A549 (cell line): ENCODE measurements at regions not wholly inside any gene's neighbourhood (a gene's known extent, or its start where the extent isn't known, plus 50 kb on each side); places are given as distances from the start of the nearest gene placed in this dataset.

Source experiments
- ATAC-seq, 2 experiments: fragments of 200-7000 bp in 1 of 2; fragments of >200 bp in 1 of 2; cut with Nextera tagmentation in 1 of 2; cut with Tn5 transposase in 1 of 2; 3 replicates each; pipeline versions ENCODE4 v1.8.0 to v1.9.1; 2018 to 2020; ENCODE audit warnings: mild to moderate bottlenecking in 1 of 2, moderate library complexity in 1 of 2
- CTCF ChIA-PET: fragments of 300-600 bp; sonication (Branson Sonifier 250); formaldehyde crosslinking; extraction: SDS; loops from one replicate; lab custom pipeline; 2021; ENCODE audit warnings: antibody characterized with exemption, inconsistent platforms; lab: Yijun Ruan, JAX
- POLR2A ChIA-PET: fragments of 350-600 bp; formaldehyde crosslinking; extraction: SDS; loops from one replicate; lab custom pipeline; 2021; ENCODE audit warnings: antibody characterized with exemption, inconsistent platforms; lab: Yijun Ruan, JAX
- DNase-seq, 2 experiments: peaks; one replicate each; pipeline versions ENCODE4 v3.0.0 to v3.0.0-alpha.2; 2011 to 2016; ENCODE audit warnings: low read depth in 1 of 2, low spot score in 1 of 2
- FAIRE-seq: peaks from 2 replicates; lab custom pipeline; 2011; peaks lifted over from hg19 to GRCh38; lab: Jason Lieb, UNC
- H3K27ac ChIP-seq, 2 experiments: fragments of >200 bp; sonication (Bioruptor Twin); formaldehyde crosslinking; 3 replicates each; pipeline ENCODE4 v1.5.1; 2016 to 2017
- H3K4me1 ChIP-seq: fragments of >200 bp; sonication (Bioruptor Twin); formaldehyde crosslinking; 3 replicates; pipeline ENCODE4 v1.6.1; 2016
- H3K4me2 ChIP-seq: fragments of >200 bp; sonication (Bioruptor Twin); formaldehyde crosslinking; 3 replicates; pipeline ENCODE4 v1.6.1; 2016
- H3K4me3 ChIP-seq: fragments of >200 bp; sonication (Bioruptor Twin); formaldehyde crosslinking; 3 replicates; pipeline ENCODE4 v1.5.1; 2016
- H3K9me3 ChIP-seq: fragments of >200 bp; sonication (Bioruptor Twin); formaldehyde crosslinking; 3 replicates; pipeline ENCODE4 v1.6.1; 2016
- BCL3 ChIP-seq: fragments of >200 bp; sonication (Bioruptor Twin); formaldehyde crosslinking; IDR thresholded peaks from 3 replicates; pipeline ENCODE4 v1.6.1; 2016
- BHLHE40 ChIP-seq: IDR thresholded peaks from 2 replicates; pipeline ENCODE4 v1.6.1; 2012; ENCODE audit warnings: low read depth, low read length, inconsistent platforms
- CEBPB ChIP-seq, 2 experiments: fragments of >200 bp in 1 of 2; sonication (Bioruptor Twin) in 1 of 2; formaldehyde crosslinking in 1 of 2; IDR thresholded peaks; 2 replicates each; pipeline ENCODE4 v1.6.1; 2012 to 2016
- CHD2 ChIP-seq: fragments of 150-350 bp; IDR thresholded peaks from 2 replicates; pipeline ENCODE4 v1.6.1; 2014; ENCODE audit warnings: low read length; ENCODE audit not compliant: partially characterized antibody
- CHD4 ChIP-seq: fragments of 200-600 bp; sonication (generic); IDR thresholded peaks from 2 replicates; pipeline ENCODE4 v1.6.1; 2016; ENCODE audit warnings: antibody characterized with exemption, mild to moderate bottlenecking, borderline replicate concordance
- EHMT2 ChIP-seq: fragments of 200-600 bp; sonication (generic); IDR thresholded peaks from 2 replicates; pipeline ENCODE4 v1.6.1; 2016; ENCODE audit warnings: antibody characterized with exemption, low read depth, mild to moderate bottlenecking, moderate library complexity
- ELK1 ChIP-seq: fragments of 150-350 bp; IDR thresholded peaks from 2 replicates; pipeline ENCODE4 v1.6.1; 2014; ENCODE audit warnings: low read depth, mild to moderate bottlenecking, low read length
- EP300 ChIP-seq, 2 experiments: fragments of >200 bp; sonication (Bioruptor Twin); formaldehyde crosslinking; IDR thresholded peaks; 2 replicates in 1 of 2; 3 replicates in 1 of 2; pipeline ENCODE4 v1.6.1; 2016 to 2017
- ESRRA ChIP-seq: fragments of 150-350 bp; IDR thresholded peaks from 2 replicates; pipeline ENCODE4 v1.6.1; 2014; ENCODE audit warnings: mild to moderate bottlenecking, low read length, borderline replicate concordance
- FOSB ChIP-seq: fragments of 250-450 bp; sonication (Bioruptor Pico); IDR thresholded peaks from 2 replicates; pipeline ENCODE4 v1.5.0; 2020; ENCODE audit warnings: mild to moderate bottlenecking, moderate library complexity
- HDAC2 ChIP-seq: fragments of 200-600 bp; sonication (generic); IDR thresholded peaks from 2 replicates; pipeline ENCODE4 v1.6.1; 2016
- HEYL ChIP-seq: fragments of 250-450 bp; sonication (Bioruptor Pico); IDR thresholded peaks from 2 replicates; pipeline ENCODE4 v1.8.0; 2021; ENCODE audit warnings: mild to moderate bottlenecking, moderate library complexity
- HOXB13 ChIP-seq: fragments of 250-450 bp; sonication (Bioruptor Pico); IDR thresholded peaks from 2 replicates; pipeline ENCODE4 v1.5.0; 2020; ENCODE audit warnings: low read depth, mild to moderate bottlenecking, moderate library complexity
- HOXB5 ChIP-seq: fragments of 250-450 bp; sonication (Bioruptor Pico); IDR thresholded peaks from 2 replicates; pipeline ENCODE4 v1.5.0; 2020; ENCODE audit warnings: mild to moderate bottlenecking, moderate library complexity
- JUNB ChIP-seq: fragments of >200 bp; sonication (Bioruptor Twin); formaldehyde crosslinking; IDR thresholded peaks from 2 replicates; pipeline ENCODE4 v1.6.1; 2016
- KDM1A ChIP-seq: fragments of 200-600 bp; sonication (generic); IDR thresholded peaks from 2 replicates; pipeline ENCODE4 v1.6.1; 2016; ENCODE audit warnings: low read depth, mild to moderate bottlenecking
- KDM5A ChIP-seq: fragments of 200-600 bp; sonication (generic); IDR thresholded peaks from 2 replicates; pipeline ENCODE4 v1.6.1; 2016; ENCODE audit warnings: antibody characterized with exemption, mild to moderate bottlenecking
- MAZ ChIP-seq: fragments of 150-350 bp; IDR thresholded peaks from 2 replicates; pipeline ENCODE4 v1.6.1; 2014; ENCODE audit warnings: antibody characterized with exemption, low read depth, low read length, borderline replicate concordance
- MYC ChIP-seq: IDR thresholded peaks from 2 replicates; pipeline ENCODE4 v1.6.1; 2012; ENCODE audit warnings: mild to moderate bottlenecking, inconsistent platforms, low read length, improper control_type of control experiment, borderline replicate concordance
- NFE2L2 ChIP-seq: fragments of 150-350 bp; conservative IDR thresholded peaks from 2 replicates; pipeline ENCODE4 v1.6.1; 2014; ENCODE audit warnings: low read length
- PBX3 ChIP-seq: IDR thresholded peaks from 2 replicates; pipeline ENCODE4 v1.6.1; 2012
- POLR2A ChIP-seq: IDR thresholded peaks from 2 replicates; pipeline ENCODE4 v1.6.1; 2012; ENCODE audit warnings: mild to moderate bottlenecking, low read length
- RAD21 ChIP-seq, 2 experiments: fragments of >200 bp in 1 of 2; sonication (Bioruptor Twin) in 1 of 2; formaldehyde crosslinking in 1 of 2; IDR thresholded peaks in 1 of 2; conservative IDR thresholded peaks in 1 of 2; 2 replicates in 1 of 2; 3 replicates in 1 of 2; pipeline ENCODE4 v1.6.1; 2012 to 2018; ENCODE audit warnings: inconsistent platforms in 1 of 2
- RCOR1 ChIP-seq: fragments of 150-350 bp; IDR thresholded peaks from 2 replicates; pipeline ENCODE4 v1.6.1; 2014; ENCODE audit warnings: antibody characterized with exemption, low read length, low read depth
- RFX5 ChIP-seq: fragments of 450-650 bp; IDR thresholded peaks from 2 replicates; pipeline ENCODE4 v1.7.1; 2014; ENCODE audit warnings: antibody characterized with exemption, mild to moderate bottlenecking, moderate library complexity
- RNF2 ChIP-seq: fragments of 200-600 bp; sonication (generic); IDR thresholded peaks from 2 replicates; pipeline ENCODE4 v1.6.1; 2016; ENCODE audit warnings: low read depth, mild to moderate bottlenecking, antibody characterized with exemption, moderate library complexity, borderline replicate concordance
- USF2 ChIP-seq: fragments of 450-650 bp; IDR thresholded peaks from 2 replicates; pipeline ENCODE4 v1.6.1; 2014; ENCODE audit warnings: antibody characterized with exemption
- WGBS: methylation state at CpG from one replicate; pipeline ENCODE4 v1.1.6; 2017; ENCODE audit errors: missing lambda C conversion rate; 5-methylcytosine and 5-hydroxymethylcytosine counted together

GRCh38 chr22:19626042-19626587 lies 88.2 kb upstream of the SEPTIN5 start:
- CTCF ChIA-PET: interaction anchor here (0.7 to 2.3 kb wide), 2 partner anchors 130 to 470 kb away, joined by 3 to 5 read pairs; no protein-coding TSS in a partner anchor
- POLR2A ChIA-PET: no interaction called here
- TF ChIP-seq EHMT2 (no peak), RNF2 (no peak), HOXB13 (CRISPR knock-in tag) (no peak), EP300 (IDR thresholded peaks at IDR 0.05) (no peak), BHLHE40 (no peak)
- TF ChIP-seq, all 56 proteins: peak for 0
- H3K27ac ChIP-seq: no peak overlapping the region
- H3K9me3 ChIP-seq: no peaks in the 10 kb centered on the region
- H3K4me2 ChIP-seq: no peak overlapping the region
- WGBS: 44% methylated on average over 6 of the region's 7 CpGs
- ATAC-seq (no peak), DNase-seq (no peak), FAIRE-seq (no peak)
- no peaks in the 10 kb centered on the region for H3K4me1 ChIP-seq
- H3K4me3 ChIP-seq: no peak overlapping the region

GRCh38 chr22:19626666-19627065 lies 87.6 kb upstream of the SEPTIN5 start:
- TF ChIP-seq BCL3: no peak
- TF ChIP-seq, all 56 proteins: peak for 0
- 41% methylated on average over 4 of the region's 4 CpGs for WGBS
- ATAC-seq: no peak
- ChIA-PET POLR2A (no interaction called here), CTCF (interaction anchor here (1.7 to 2.3 kb wide), 2 partner anchors 15 to 131 kb away, joined by 3 to 5 read pairs; no protein-coding TSS in a partner anchor)
- Histone ChIP-seq H3K4me1 (no peaks in the 10 kb centered on the region), H3K4me3 (no peak overlapping the region), H3K27ac (no peak overlapping the region), H3K4me2 (no peak overlapping the region), H3K9me3 (no peaks in the 10 kb centered on the region)
- no peak for FAIRE-seq
- no peak for DNase-seq

- ChIA-PET CTCF (interaction anchor here (0.7 to 3.4 kb wide), 7 partner anchors 12 to 134 kb away, joined by 3 to 23 read pairs (median 11); no protein-coding TSS in a partner anchor), POLR2A (no interaction called here)
- no peak overlapping the region for H3K4me2 ChIP-seq
- H3K27ac ChIP-seq: no peak overlapping the region
- FAIRE-seq (no peak), ATAC-seq (no peak), DNase-seq (no peak)
- H3K4me3 ChIP-seq: no peak overlapping the region
- H3K4me1 ChIP-seq: no peaks in the 10 kb centered on the region
- WGBS: 62% methylated on average over 11 of the region's 11 CpGs
- no peaks in the 10 kb centered on the region for H3K9me3 ChIP-seq
- TF ChIP-seq BHLHE40 (no peak), CEBPB (IDR thresholded peaks at IDR 0.05) (no peak), HOXB13 (CRISPR knock-in tag) (no peak), RNF2 (no peak), KDM1A (no peak), RFX5 (no peak), ELK1 (no peak), MYC (no peak), PBX3 (no peak), HDAC2 (no peak), EP300 (IDR thresholded peaks at IDR 0.05) (no peak), HEYL (CRISPR knock-in tag) (no peak)
These were observed 86.1 kb upstream of the SEPTIN5 start for GRCh38 chr22:19628038-19628776.

GRCh38 chr22:19629331-19629719 lies 85.0 kb upstream of the SEPTIN5 start:
- no peak for DNase-seq
- Histone ChIP-seq H3K27ac (no peak overlapping the region), H3K9me3 (no peaks in the 10 kb centered on the region), H3K4me1 (no peaks in the 10 kb centered on the region), H3K4me3 (no peak overlapping the region), H3K4me2 (no peak overlapping the region)
- FAIRE-seq: no peak
- WGBS: 67% methylated on average over 3 of the region's 12 CpGs
- ChIA-PET POLR2A (interaction anchor here (0.6 to 1.1 kb wide), 2 partner anchors 198 to 485 kb away, joined by 3 read pairs; partner anchors contain the start of genes ESS2 and HIRA), CTCF (interaction anchor here (0.6 to 3.8 kb wide), 69 partner anchors 10 to 675 kb away, joined by 3 to 26 read pairs (median 4); partner anchors contain the start of gene ESS2)
- ATAC-seq: no peak
- TF ChIP-seq NFE2L2 (no peak), CHD2 (no peak), KDM5A (no peak), RAD21 (conservative IDR thresholded peaks at IDR 0.05 in 1 of 2, IDR thresholded peaks at IDR 0.05 in 1 of 2) (no peak), USF2 (no peak), EP300 (IDR thresholded peaks at IDR 0.05) (no peak), FOSB (CRISPR knock-in tag) (no peak), CHD4 (no peak), POLR2A (no peak), HOXB5 (CRISPR knock-in tag) (no peak), ESRRA (no peak), RCOR1 (no peak), MAZ (no peak), JUNB (no peak)
